H9 (cell line): ENCODE measurements at regions not wholly inside any gene's neighbourhood (a gene's known extent, or its start where the extent isn't known, plus 50 kb on each side); places are given as distances from the start of the nearest gene placed in this dataset.

Source experiments
- DNase-seq: peaks from one replicate; pipeline ENCODE4 v3.0.0-alpha.2; 2017
- H2AFZ ChIP-seq: one replicate; pipeline ENCODE4 v1.6.1; 2013; ENCODE audit warnings: mild to moderate bottlenecking, low read length, control low read depth, moderate library complexity
- H2AK5ac ChIP-seq: 2 replicates; pipeline ENCODE4 v1.6.1; 2013; ENCODE audit warnings: low read length, control low read depth, mixed read lengths; ENCODE audit not compliant: insufficient read length
- H2BK120ac ChIP-seq: one replicate; pipeline ENCODE4 v1.6.1; 2013; ENCODE audit warnings: low read depth, mild to moderate bottlenecking, low read length, control low read depth, inconsistent platforms; ENCODE audit not compliant: poor library complexity, severe bottlenecking
- H2BK12ac ChIP-seq: 2 replicates; pipeline ENCODE4 v1.6.1; 2013; ENCODE audit warnings: low read length, control low read depth, mixed read lengths, low read depth; ENCODE audit not compliant: insufficient read length
- H2BK15ac ChIP-seq: 2 replicates; pipeline ENCODE4 v1.6.1; 2013; ENCODE audit warnings: low read depth, low read length, control low read depth
- H2BK20ac ChIP-seq: one replicate; pipeline ENCODE4 v1.6.1; 2013; ENCODE audit warnings: low read depth, mild to moderate bottlenecking, low read length, control low read depth, inconsistent platforms; ENCODE audit not compliant: poor library complexity, severe bottlenecking
- H2BK5ac ChIP-seq: 2 replicates; pipeline ENCODE4 v1.6.1; 2013; ENCODE audit warnings: low read length, control low read depth, mixed read lengths; ENCODE audit not compliant: insufficient read length
- H3K14ac ChIP-seq: 2 replicates; pipeline ENCODE4 v1.6.1; 2013; ENCODE audit warnings: low read length, control low read depth; ENCODE audit not compliant: insufficient read depth
- H3K18ac ChIP-seq: 2 replicates; pipeline ENCODE4 v1.6.1; 2013; ENCODE audit warnings: low read depth, mild to moderate bottlenecking, mixed read lengths, low read length, control low read depth; ENCODE audit not compliant: insufficient read length
- H3K23ac ChIP-seq: 2 replicates; pipeline ENCODE4 v1.6.1; 2013; ENCODE audit warnings: low read length, control low read depth, mixed read lengths, low read depth; ENCODE audit not compliant: insufficient read length
- H3K23me2 ChIP-seq: 2 replicates; pipeline ENCODE4 v1.6.1; 2013; ENCODE audit warnings: low read depth, mild to moderate bottlenecking, mixed read lengths, low read length, control low read depth; ENCODE audit not compliant: insufficient read length, poor library complexity, severe bottlenecking
- H3K27ac ChIP-seq: 2 replicates; pipeline ENCODE4 v1.5.1; 2013; ENCODE audit warnings: low read length, control low read depth, mixed read lengths, low read depth; ENCODE audit not compliant: insufficient read length
- H3K27me3 ChIP-seq: 2 replicates; pipeline ENCODE4 v1.6.1; 2013; ENCODE audit warnings: low read length, control low read depth, inconsistent platforms; ENCODE audit not compliant: insufficient read depth
- H3K4ac ChIP-seq: 2 replicates; pipeline ENCODE4 v1.6.1; 2013; ENCODE audit warnings: low read depth, mild to moderate bottlenecking, control low read depth, inconsistent platforms, low read length, moderate library complexity
- H3K4me1 ChIP-seq: 2 replicates; pipeline ENCODE4 v1.6.1; 2013; ENCODE audit warnings: low read length, control low read depth, inconsistent platforms; ENCODE audit not compliant: insufficient read depth
- H3K4me2 ChIP-seq: 2 replicates; pipeline ENCODE4 v1.6.1; 2013; ENCODE audit warnings: low read length, control low read depth, mixed read lengths; ENCODE audit not compliant: insufficient read length, insufficient read depth
- H3K56ac ChIP-seq: 2 replicates; pipeline ENCODE4 v1.6.1; 2013; ENCODE audit warnings: low read depth, mild to moderate bottlenecking, mixed read lengths, low read length, control low read depth; ENCODE audit not compliant: insufficient read length
- H3K79me1 ChIP-seq: 2 replicates; pipeline ENCODE4 v1.6.1; 2013; ENCODE audit warnings: low read depth, mild to moderate bottlenecking, moderate library complexity, low read length, control low read depth, inconsistent platforms; ENCODE audit not compliant: insufficient read depth, poor library complexity, severe bottlenecking
- H3K79me2 ChIP-seq: 2 replicates; pipeline ENCODE4 v1.6.1; 2013; ENCODE audit warnings: low read length, control low read depth, inconsistent platforms; ENCODE audit not compliant: insufficient read depth
- H3K9ac ChIP-seq: 2 replicates; pipeline ENCODE4 v1.6.1; 2013; ENCODE audit warnings: low read length, control low read depth, mixed read lengths; ENCODE audit not compliant: insufficient read length; ENCODE audit errors: extremely low read depth
- H3K9me3 ChIP-seq: one replicate; pipeline ENCODE4 v1.6.1; 2013; ENCODE audit warnings: low read depth, low read length, inconsistent platforms; ENCODE audit not compliant: control insufficient read depth
- H3T11ph ChIP-seq: one replicate; pipeline ENCODE4 v1.6.1; 2013; ENCODE audit warnings: mild to moderate bottlenecking, low read length, control low read depth, inconsistent platforms
- H4K20me1 ChIP-seq: one replicate; pipeline ENCODE4 v1.6.1; 2013; ENCODE audit not compliant: control insufficient read depth, insufficient read length, insufficient read depth
- H4K5ac ChIP-seq: 2 replicates; pipeline ENCODE4 v1.6.1; 2013; ENCODE audit warnings: low read depth, mild to moderate bottlenecking, mixed read lengths, low read length, control low read depth; ENCODE audit not compliant: insufficient read length
- H4K8ac ChIP-seq: replicated peaks from 2 replicates; pipeline ENCODE4 v1.6.1; 2013; ENCODE audit warnings: low read length, control low read depth, mixed read lengths, low read depth; ENCODE audit not compliant: insufficient read length
- H4K91ac ChIP-seq: 2 replicates; pipeline ENCODE4 v1.6.1; 2013; ENCODE audit warnings: low read depth, mild to moderate bottlenecking, moderate library complexity, mixed read lengths, low read length, control low read depth; ENCODE audit not compliant: insufficient read length
- H3K27ac Mint-ChIP-seq, 3 experiments: 2 replicates in 2 of 3; 3 replicates in 1 of 3; pipeline ENCODE4 v1.8.0; 2020 to 2021; ENCODE audit warnings: mixed read lengths in 3 of 3, mild to moderate bottlenecking in 1 of 3, moderate library complexity in 1 of 3
- H3K27me3 Mint-ChIP-seq: 2 replicates; pipeline ENCODE4 v1.8.0; 2021; ENCODE audit warnings: low read depth, mild to moderate bottlenecking, moderate library complexity, mixed read lengths
- H3K36me3 Mint-ChIP-seq, 3 experiments: 2 replicates in 2 of 3; 3 replicates in 1 of 3; pipeline ENCODE4 v1.8.0; 2020 to 2021; ENCODE audit warnings: low read depth in 3 of 3, mixed read lengths in 3 of 3; ENCODE audit not compliant: insufficient read depth in 1 of 3
- H3K4me1 Mint-ChIP-seq, 2 experiments: 2 replicates each; pipeline ENCODE4 v1.8.0; 2020; ENCODE audit warnings: mixed read lengths in 2 of 2
- H3K4me3 Mint-ChIP-seq, 2 experiments: 2 replicates in 1 of 2; 3 replicates in 1 of 2; pipeline ENCODE4 v1.8.0; 2020 to 2021; ENCODE audit warnings: mild to moderate bottlenecking in 2 of 2, mixed read lengths in 2 of 2, moderate library complexity in 1 of 2
- H3K9me3 Mint-ChIP-seq, 2 experiments: 2 replicates in 1 of 2; 3 replicates in 1 of 2; pipeline ENCODE4 v1.8.0; 2020; ENCODE audit warnings: mild to moderate bottlenecking in 2 of 2, mixed read lengths in 2 of 2, moderate library complexity in 1 of 2
- CTCF ChIP-seq: fragments of 200-600 bp; sonication (generic); conservative IDR thresholded peaks from 3 replicates; pipeline ENCODE4 v1.8.0; 2021; ENCODE audit warnings: antibody characterized with exemption, mild to moderate bottlenecking
- WGBS: extraction: QIAGEN DNeasy Blood & Tissue Kit; methylation state at CpG from one replicate; pipeline ENCODE4 v1.1.7; 2013; ENCODE audit warnings: missing lambda C conversion rate, low lambda C conversion rate, mixed read lengths; ENCODE audit not compliant: insufficient read length; ENCODE audit errors: extremely low coverage; 5-methylcytosine and 5-hydroxymethylcytosine counted together

GRCh38 chr9:24011881-24012280 lies 185.8 kb upstream of the ELAVL2 start:
- no peaks in the 10 kb centered on the region for H3K23me2 ChIP-seq
- no peaks in the 10 kb centered on the region for H3K27me3 ChIP-seq
- H3K27ac Mint-ChIP-seq, result peak overlapping the region in 2 of 3 experiments; percentile 65 to 88; a peak in 3 of 7 replicates
- no peak overlapping the region for H3K9ac ChIP-seq
- no peak overlapping the region for H3K4me3 Mint-ChIP-seq
- no CpG with 5 or more reads among the region's 6 CpGs for WGBS
- H3K4me1 Mint-ChIP-seq, result peaks cover 16 to 31% of the 10 kb centered on the region in 2 experiments
- no peak overlapping the region for H4K8ac ChIP-seq
- H3K4ac ChIP-seq, result no peak overlapping the region
- H3K27me3 Mint-ChIP-seq, result no peaks in the 10 kb centered on the region
- H3K4me1 ChIP-seq, result no peaks in the 10 kb centered on the region; the same call in 1 of the 2 replicates
- no peak overlapping the region for H3K23ac ChIP-seq
- no peak overlapping the region for H3K14ac ChIP-seq
- no peak overlapping the region for H2BK12ac ChIP-seq
- H3K79me1 ChIP-seq, result no peaks in the 10 kb centered on the region
- no peak overlapping the region for H3K56ac ChIP-seq
- no peaks in the 10 kb centered on the region for H3K9me3 ChIP-seq
- peaks cover 0 to 6% of the 10 kb centered on the region in 2 experiments; a peak in 2 of 5 replicates for H3K9me3 Mint-ChIP-seq
- H3K27ac ChIP-seq, result no peak overlapping the region
- H3K36me3 Mint-ChIP-seq, result peaks cover 0 to 3% (median 0%) of the 10 kb centered on the region in 3 experiments; a peak in 4 of 7 replicates
- H2AFZ ChIP-seq, result no peak overlapping the region
- H2BK120ac ChIP-seq, result no peak overlapping the region
- H3K18ac ChIP-seq, result no peak overlapping the region
- no peak overlapping the region for H2AK5ac ChIP-seq
- TF ChIP-seq CTCF, result no peak
- no peak overlapping the region for H4K5ac ChIP-seq
- no peak overlapping the region for H4K91ac ChIP-seq
- H4K20me1 ChIP-seq, result no peaks in the 10 kb centered on the region
- H2BK15ac ChIP-seq, result no peak overlapping the region
- H2BK20ac ChIP-seq, result no peak overlapping the region
- no peaks in the 10 kb centered on the region for H3K79me2 ChIP-seq
- no peak for DNase-seq
- no peak overlapping the region for H3K4me2 ChIP-seq
- H3T11ph ChIP-seq, result no peak overlapping the region
- H2BK5ac ChIP-seq, result no peak overlapping the region
